Osteocyte (in vitro differentiated cells): ENCODE measurements at regions not wholly inside any gene's neighbourhood (a gene's known extent, or its start where the extent isn't known, plus 50 kb on each side); places are given as distances from the start of the nearest gene placed in this dataset.

Source experiments
- DNase-seq: peaks from one replicate; pipeline ENCODE4 v3.0.0; 2021; ENCODE audit warnings: mixed read lengths; ENCODE audit not compliant: unreplicated experiment; ENCODE audit errors: extremely low spot score
- H3K27ac Mint-ChIP-seq: one replicate; pipeline ENCODE4 v1.8.0; 2021; ENCODE audit warnings: mild to moderate bottlenecking, mixed read lengths; ENCODE audit not compliant: unreplicated experiment
- H3K27me3 Mint-ChIP-seq: one replicate; pipeline ENCODE4 v1.8.0; 2021; ENCODE audit warnings: mixed read lengths; ENCODE audit not compliant: unreplicated experiment
- H3K36me3 Mint-ChIP-seq: one replicate; pipeline ENCODE4 v1.8.0; 2021; ENCODE audit warnings: mixed read lengths; ENCODE audit not compliant: unreplicated experiment
- H3K4me1 Mint-ChIP-seq: one replicate; pipeline ENCODE4 v1.8.0; 2021; ENCODE audit warnings: mixed read lengths; ENCODE audit not compliant: unreplicated experiment
- H3K4me3 Mint-ChIP-seq: one replicate; pipeline ENCODE4 v1.8.0; 2021; ENCODE audit warnings: mild to moderate bottlenecking, moderate library complexity, mixed read lengths; ENCODE audit not compliant: unreplicated experiment
- H3K9me3 Mint-ChIP-seq: one replicate; pipeline ENCODE4 v1.8.0; 2021; ENCODE audit warnings: mixed read lengths; ENCODE audit not compliant: unreplicated experiment
- CTCF ChIP-seq: fragments of 200-600 bp; sonication (generic); IDR thresholded peaks from 2 replicates; pipeline ENCODE4 v1.5.0; 2021; ENCODE audit warnings: antibody characterized with exemption, mild to moderate bottlenecking, moderate library complexity

GRCh38 chr13:93146584-93147297 lies 79.9 kb upstream of the GPC6 start:
- Mint-ChIP-seq H3K27me3 (peaks cover 21% of the 10 kb centered on the region), H3K9me3 (no peaks in the 10 kb centered on the region), H3K27ac (no peak overlapping the region), H3K4me1 (peaks cover 21% of the 10 kb centered on the region), H3K36me3 (no peaks in the 10 kb centered on the region), H3K4me3 (no peak overlapping the region)
- no peak for DNase-seq
- TF ChIP-seq CTCF: no peak

DNA sequence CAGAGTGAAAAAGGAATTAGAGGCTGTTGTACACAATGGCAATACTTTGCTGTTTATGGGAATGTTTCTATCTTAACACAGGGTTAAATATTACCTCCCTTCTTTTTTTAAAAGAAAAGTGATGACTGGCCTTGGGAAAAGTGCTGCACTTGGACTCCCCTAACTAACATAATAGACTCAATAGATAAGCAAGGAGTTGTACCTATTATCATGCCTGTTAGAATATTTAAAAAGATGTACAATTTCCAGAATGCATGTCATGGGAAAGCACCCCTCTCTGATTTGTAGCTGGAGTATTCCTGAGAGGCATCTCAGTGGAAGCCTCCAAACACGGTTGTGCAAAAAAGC lies 79.3 kb upstream of the GPC6 start:
- Mint-ChIP-seq H3K4me1 (peaks cover 21% of the 10 kb centered on the region), H3K27ac (no peak overlapping the region), H3K36me3 (no peaks in the 10 kb centered on the region), H3K4me3 (no peak overlapping the region), H3K9me3 (no peaks in the 10 kb centered on the region), H3K27me3 (peaks cover 21% of the 10 kb centered on the region)
- no peak for TF ChIP-seq CTCF
- DNase-seq: no peak

DNA sequence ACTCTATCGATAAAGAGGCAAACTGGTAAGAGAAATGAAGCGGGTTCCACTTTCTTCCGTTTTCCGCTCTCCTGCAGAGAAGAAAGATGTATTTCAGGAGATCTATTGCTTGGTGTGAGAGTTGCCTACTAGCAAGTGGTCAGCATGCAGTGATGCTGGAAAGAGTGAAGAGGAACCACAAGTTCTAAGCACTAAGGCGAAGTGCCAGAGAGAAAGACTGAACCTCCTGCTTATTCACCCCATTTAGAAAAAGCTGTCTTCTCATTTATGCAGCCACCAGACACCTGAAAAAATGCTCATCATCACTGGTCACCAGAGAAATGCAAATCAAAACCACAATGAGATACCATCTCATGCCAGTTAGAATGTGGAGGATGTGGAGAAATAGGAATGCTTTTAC lies 78.7 kb upstream of the GPC6 start:
- peaks cover 21% of the 10 kb centered on the region for H3K27me3 Mint-ChIP-seq
- H3K27ac Mint-ChIP-seq: no peak overlapping the region
- H3K4me1 Mint-ChIP-seq: peaks cover 21% of the 10 kb centered on the region
- H3K36me3 Mint-ChIP-seq: no peaks in the 10 kb centered on the region
- no peak overlapping the region for H3K4me3 Mint-ChIP-seq
- TF ChIP-seq CTCF: no peak
- DNase-seq: no peak
- no peaks in the 10 kb centered on the region for H3K9me3 Mint-ChIP-seq

GRCh38 chr13:93151277-93151676 lies 75.3 kb upstream of the GPC6 start:
- H3K4me3 Mint-ChIP-seq: no peak overlapping the region
- H3K27me3 Mint-ChIP-seq: peaks cover 14% of the 10 kb centered on the region
- H3K9me3 Mint-ChIP-seq: no peaks in the 10 kb centered on the region
- H3K36me3 Mint-ChIP-seq: no peaks in the 10 kb centered on the region
- no peak for DNase-seq
- TF ChIP-seq CTCF: no peak
- H3K27ac Mint-ChIP-seq: no peak overlapping the region
- peaks cover 24% of the 10 kb centered on the region for H3K4me1 Mint-ChIP-seq

DNA sequence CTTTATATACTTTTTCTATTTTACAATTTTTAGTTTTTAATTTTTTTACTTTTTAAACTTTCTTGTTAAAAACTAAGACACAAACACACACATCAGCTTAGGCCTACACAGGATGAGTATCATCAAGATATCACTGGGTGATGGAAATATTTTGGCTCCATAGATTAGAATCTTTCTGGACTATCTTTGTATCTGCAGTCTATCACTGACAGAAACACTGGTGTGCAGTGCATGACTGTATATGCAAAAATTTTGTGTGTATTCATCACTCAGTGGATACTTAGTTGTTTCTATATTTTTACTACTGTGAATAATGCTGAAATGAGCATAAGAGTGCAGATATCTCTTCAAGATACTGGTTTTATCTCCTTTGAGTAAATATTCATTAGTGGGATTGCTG lies 68.0 kb upstream of the GPC6 start:
- no peaks in the 10 kb centered on the region for H3K27me3 Mint-ChIP-seq
- no peak overlapping the region for H3K27ac Mint-ChIP-seq
- no peak for TF ChIP-seq CTCF
- no peaks in the 10 kb centered on the region for H3K9me3 Mint-ChIP-seq
- no peak for DNase-seq
- H3K4me1 Mint-ChIP-seq: peaks cover 3% of the 10 kb centered on the region
- H3K36me3 Mint-ChIP-seq: no peaks in the 10 kb centered on the region
- no peak overlapping the region for H3K4me3 Mint-ChIP-seq
